ENCODE measurements at regions not wholly inside any gene's neighbourhood (a gene's known extent, or its start where the extent isn't known, plus 50 kb on each side); places are given as distances from the start of the nearest gene placed in this dataset.

DNA sequence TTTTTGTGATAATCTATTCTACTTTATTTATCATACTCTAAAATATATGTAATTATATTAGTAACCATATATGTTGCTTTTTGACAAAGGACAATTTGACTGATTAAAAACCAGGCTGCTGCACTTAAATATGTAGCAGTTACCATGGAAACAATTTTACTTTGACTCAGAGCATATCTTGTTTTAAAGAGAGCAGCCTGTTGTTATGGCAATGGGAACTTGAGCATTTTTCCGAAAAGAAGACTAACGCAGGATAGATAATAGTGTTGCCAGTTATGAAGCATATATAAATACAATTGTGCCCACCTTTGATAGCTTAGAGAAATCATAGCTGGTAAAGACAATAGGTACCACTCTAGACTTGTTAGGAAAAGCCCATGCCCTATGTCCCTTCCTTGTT, 283.0 kb downstream of the GASK1B start:
- H3K4me3 ChIP-seq (ENCODE audit: control insufficient read depth, low read depth, low read length), result no peak overlapping the region
- DNase-seq (ENCODE audit: low read depth), result no peak
- TF ChIP-seq CTCF (IDR thresholded peaks at IDR 0.05; ENCODE audit: control insufficient read depth, insufficient read depth, low read depth, low read length, missing control alignments), result no peak

- no peak for TF ChIP-seq CTCF (IDR thresholded peaks at IDR 0.05; ENCODE audit: control insufficient read depth, insufficient read depth, low read depth, low read length, missing control alignments)
- H3K4me3 ChIP-seq (ENCODE audit: control insufficient read depth, low read depth, low read length), result no peak overlapping the region
- no peak for DNase-seq (ENCODE audit: low read depth)
Observed at GRCh38 chr4:157888281-157888680, 284.5 kb downstream of the GASK1B start.

GRCh38 chr4:157887316-157887715, 285.5 kb downstream of the GASK1B start:
- TF ChIP-seq CTCF (IDR thresholded peaks at IDR 0.05; ENCODE audit: control insufficient read depth, insufficient read depth, low read depth, low read length, missing control alignments), result no peak
- no peak for DNase-seq (ENCODE audit: low read depth)
- H3K4me3 ChIP-seq (ENCODE audit: control insufficient read depth, low read depth, low read length), result no peak overlapping the region

DNA sequence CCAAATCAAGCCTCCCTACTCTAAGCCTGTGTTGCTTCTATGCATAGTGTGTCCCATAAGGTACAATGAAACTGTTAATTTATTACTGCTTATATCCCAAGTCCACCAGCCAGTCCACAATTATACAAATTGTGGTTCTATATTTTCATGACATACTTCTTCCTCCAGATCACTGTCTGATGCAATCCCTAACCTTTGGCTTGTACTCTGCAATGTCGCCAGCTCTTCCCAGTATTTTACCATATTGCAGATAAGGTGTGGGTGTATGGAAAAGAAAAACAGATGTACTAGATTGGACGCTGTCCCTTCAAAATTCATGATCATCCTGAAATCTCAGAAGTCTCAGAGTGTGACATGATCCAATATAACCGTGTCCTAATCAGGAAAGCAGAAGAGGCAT, 286.2 kb downstream of the GASK1B start:
- H3K4me3 ChIP-seq (ENCODE audit: control insufficient read depth, low read depth, low read length), result no peak overlapping the region
- no peak for DNase-seq (ENCODE audit: low read depth)
- no peak for TF ChIP-seq CTCF (IDR thresholded peaks at IDR 0.05; ENCODE audit: control insufficient read depth, insufficient read depth, low read depth, low read length, missing control alignments)

DNA sequence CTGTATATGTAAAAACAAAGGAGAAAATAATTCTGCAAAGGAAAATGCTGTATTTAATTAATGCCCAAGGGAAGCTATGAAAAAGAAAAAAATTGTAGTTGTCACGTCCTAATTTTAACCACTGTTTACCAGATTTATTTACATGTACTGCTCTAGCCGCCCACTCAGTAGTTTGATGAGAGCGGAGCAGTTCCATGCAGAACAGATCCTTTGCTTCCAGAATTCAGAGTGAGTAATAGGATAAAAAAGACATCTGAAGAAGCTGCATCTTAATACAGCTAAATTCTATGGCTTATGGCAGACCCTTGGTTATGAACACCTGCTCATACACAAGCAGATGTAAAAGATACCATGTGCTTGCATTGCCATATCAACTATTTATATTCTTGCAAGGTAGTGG, 287.0 kb downstream of the GASK1B start:
- H3K4me3 ChIP-seq (ENCODE audit: control insufficient read depth, low read depth, low read length), result no peak overlapping the region
- TF ChIP-seq CTCF (IDR thresholded peaks at IDR 0.05; ENCODE audit: control insufficient read depth, insufficient read depth, low read depth, low read length, missing control alignments), result no peak
- no peak for DNase-seq (ENCODE audit: low read depth)

DNA sequence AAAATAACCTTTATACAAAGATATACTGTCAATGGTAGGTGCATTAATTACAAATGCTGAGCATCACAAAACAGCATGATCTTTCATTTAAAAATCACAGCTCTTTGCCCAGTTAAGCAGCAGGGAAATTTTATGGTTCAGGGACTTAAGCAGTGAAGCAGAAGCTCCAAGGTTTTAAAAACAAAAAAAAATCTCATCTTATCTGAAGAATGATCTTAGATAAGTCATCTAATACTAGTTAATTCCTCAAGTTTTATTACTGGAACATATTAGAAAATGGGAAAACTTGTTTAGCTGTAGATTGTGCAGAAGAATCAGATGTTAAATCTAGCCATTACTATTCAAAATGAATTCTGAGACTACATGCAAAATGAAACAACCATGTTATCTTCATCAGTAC, 289.9 kb downstream of the GASK1B start:
- DNase-seq (ENCODE audit: low read depth), result no peak
- TF ChIP-seq CTCF (IDR thresholded peaks at IDR 0.05; ENCODE audit: control insufficient read depth, insufficient read depth, low read depth, low read length, missing control alignments), result no peak
- no peak overlapping the region for H3K4me3 ChIP-seq (ENCODE audit: control insufficient read depth, low read depth, low read length)

GRCh38 chr4:157880761-157881160, 292.1 kb downstream of the GASK1B start:
- TF ChIP-seq CTCF (IDR thresholded peaks at IDR 0.05; ENCODE audit: control insufficient read depth, insufficient read depth, low read depth, low read length, missing control alignments), result no peak

More at GRCh38 chr4:157880761-157881160, 292.1 kb downstream of the GASK1B start:
- no peak overlapping the region for H3K4me3 ChIP-seq (ENCODE audit: control insufficient read depth, low read depth, low read length)
- DNase-seq (ENCODE audit: low read depth), result no peak
